ENCODE measurements at regions not wholly inside any gene's neighbourhood (a gene's known extent, or its start where the extent isn't known, plus 50 kb on each side); places are given as distances from the start of the nearest gene placed in this dataset.

- DNase-seq, result no peak
Measured at GRCh38 chr5:97400537-97400936, 217.5 kb upstream of the RIOK2 start.

- no peak for DNase-seq
Measured at GRCh38 chr5:97405941-97406340, 222.9 kb upstream of the RIOK2 start.

GRCh38 chr5:97406946-97407676 lies 224.1 kb upstream of the RIOK2 start:
- peak in 1 of 56 donors; percentile 1 for DNase-seq

GRCh38 chr5:97408331-97408730 lies 225.3 kb upstream of the RIOK2 start:
- no peak for DNase-seq

- no peak for DNase-seq
Measured at GRCh38 chr5:97412959-97413358, 229.9 kb upstream of the RIOK2 start.

GRCh38 chr5:97417986-97418385 lies 234.9 kb upstream of the RIOK2 start:
- DNase-seq, result no peak

- no peak for DNase-seq
Measured at GRCh38 chr5:97418462-97418861, 235.4 kb upstream of the RIOK2 start.

- no peak for DNase-seq
Measured at GRCh38 chr5:97420646-97421045, 237.6 kb upstream of the RIOK2 start.

- no peak for DNase-seq
Measured at GRCh38 chr5:97422678-97423077, 239.6 kb upstream of the RIOK2 start.

- peak in 9 of 56 donors; percentile 2 to 40 (median 6) for DNase-seq
Measured at GRCh38 chr5:97425511-97425910, 242.5 kb upstream of the RIOK2 start.

GRCh38 chr5:97427235-97427634 lies 244.2 kb upstream of the RIOK2 start:
- DNase-seq, result no peak

- no peak for DNase-seq
Measured at GRCh38 chr5:97434021-97434420, 251.0 kb upstream of the RIOK2 start.

GRCh38 chr5:97436405-97436804 lies 253.4 kb upstream of the RIOK2 start:
- no peak for DNase-seq

- DNase-seq, result no peak
Measured at GRCh38 chr5:97443740-97444139, 260.7 kb upstream of the RIOK2 start.

- no peak for DNase-seq
Measured at GRCh38 chr5:97449172-97449571, 266.1 kb upstream of the RIOK2 start.

- DNase-seq, result peak in 23 of 56 donors; percentile 1 to 61 (median 33)
Measured at GRCh38 chr5:97452646-97453045, 269.6 kb upstream of the RIOK2 start.

- DNase-seq, result no peak
Measured at GRCh38 chr5:97453263-97453662, 270.2 kb upstream of the RIOK2 start.

GRCh38 chr5:97454015-97454414 lies 271.0 kb upstream of the RIOK2 start:
- DNase-seq, result no peak

- DNase-seq, result no peak
Measured at GRCh38 chr5:97455996-97456395, 272.9 kb upstream of the RIOK2 start.

- no peak for DNase-seq
Measured at GRCh38 chr5:97458851-97459250, 275.8 kb upstream of the RIOK2 start.

- DNase-seq, result no peak
Measured at GRCh38 chr5:97471951-97472350, 288.9 kb upstream of the RIOK2 start.

- DNase-seq, result no peak
Measured at GRCh38 chr5:97475847-97476246, 292.8 kb upstream of the RIOK2 start.

GRCh38 chr5:97476852-97477534 lies 293.9 kb upstream of the RIOK2 start:
- no peak for DNase-seq
